Activated T-helper 17 cell treated with anti-CD3 and anti-CD28 coated beads, Interleukin-2, amount 50 U/mL, for 72 hours (primary cell): ENCODE measurements at regions not wholly inside any gene's neighbourhood (a gene's known extent, or its start where the extent isn't known, plus 50 kb on each side); places are given as distances from the start of the nearest gene placed in this dataset.

Experiments used
- ATAC-seq: fragments of 150-1000 bp; cut with Tn5 transposase; replicated peaks from 2 replicates; pipeline ENCODE4 v1.10.0; 2021; ENCODE audit warnings: mild to moderate bottlenecking, moderate library complexity
- H3K27ac Mint-ChIP-seq: one replicate; pipeline ENCODE4 v1.8.0; 2022; ENCODE audit warnings: mixed read lengths
- H3K27me3 Mint-ChIP-seq: one replicate; pipeline ENCODE4 v1.8.0; 2022; ENCODE audit warnings: mixed read lengths
- H3K36me3 Mint-ChIP-seq: one replicate; pipeline ENCODE4 v1.8.0; 2022; ENCODE audit warnings: low read depth, mild to moderate bottlenecking, mixed read lengths
- H3K4me1 Mint-ChIP-seq: one replicate; pipeline ENCODE4 v1.8.0; 2022; ENCODE audit warnings: mixed read lengths
- H3K4me3 Mint-ChIP-seq: one replicate; pipeline ENCODE4 v1.8.0; 2022; ENCODE audit warnings: mild to moderate bottlenecking, mixed read lengths
- H3K9me3 Mint-ChIP-seq: one replicate; pipeline ENCODE4 v1.8.0; 2022; ENCODE audit warnings: mixed read lengths

- Mint-ChIP-seq H3K9me3 (no peaks in the 10 kb centered on the region), H3K4me1 (no peaks in the 10 kb centered on the region), H3K27me3 (no peaks in the 10 kb centered on the region), H3K27ac (no peak overlapping the region), H3K4me3 (no peak overlapping the region), H3K36me3 (no peaks in the 10 kb centered on the region)
- no peak for ATAC-seq
Measured at GRCh38 chr4:11801466-11802446, 373.1 kb upstream of the HS3ST1 start.

DNA sequence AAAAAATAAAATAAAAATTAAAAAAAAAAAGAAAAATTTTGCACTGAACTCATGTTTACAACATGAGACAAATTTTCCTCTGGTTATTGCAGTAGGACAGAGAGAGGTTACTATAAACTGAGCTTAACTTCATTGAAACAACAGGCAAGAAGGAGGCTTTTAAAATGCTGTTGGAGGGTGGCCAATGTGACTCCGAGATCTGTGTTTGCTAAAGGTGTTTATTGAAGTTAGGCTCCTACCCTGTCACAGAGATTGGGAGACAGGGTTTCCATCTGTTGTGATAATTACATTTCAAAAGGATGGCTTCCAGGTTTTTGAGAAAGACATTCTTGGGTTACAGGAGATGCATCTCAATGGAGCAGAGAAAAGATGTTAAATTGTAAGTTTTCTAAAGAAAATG lies 370.5 kb upstream of the HS3ST1 start:
- no peaks in the 10 kb centered on the region for H3K9me3 Mint-ChIP-seq
- no peak overlapping the region for H3K4me3 Mint-ChIP-seq
- H3K4me1 Mint-ChIP-seq = no peaks in the 10 kb centered on the region
- ATAC-seq = no peak
- H3K27ac Mint-ChIP-seq = no peak overlapping the region
- no peaks in the 10 kb centered on the region for H3K36me3 Mint-ChIP-seq
- no peaks in the 10 kb centered on the region for H3K27me3 Mint-ChIP-seq

GRCh38 chr4:11791797-11792196 lies 363.1 kb upstream of the HS3ST1 start:
- Mint-ChIP-seq H3K27me3 (peaks cover 4% of the 10 kb centered on the region), H3K9me3 (peaks cover 9% of the 10 kb centered on the region), H3K4me3 (no peak overlapping the region), H3K36me3 (no peaks in the 10 kb centered on the region), H3K27ac (no peak overlapping the region), H3K4me1 (no peaks in the 10 kb centered on the region)
- no peak for ATAC-seq

- no peak overlapping the region for H3K27ac Mint-ChIP-seq
- H3K27me3 Mint-ChIP-seq = peaks cover 4% of the 10 kb centered on the region
- H3K4me3 Mint-ChIP-seq = no peak overlapping the region
- peaks cover 9% of the 10 kb centered on the region for H3K9me3 Mint-ChIP-seq
- no peak for ATAC-seq
- H3K4me1 Mint-ChIP-seq = no peaks in the 10 kb centered on the region
- H3K36me3 Mint-ChIP-seq = no peaks in the 10 kb centered on the region
Measured at GRCh38 chr4:11790230-11790629, 361.5 kb upstream of the HS3ST1 start.

DNA sequence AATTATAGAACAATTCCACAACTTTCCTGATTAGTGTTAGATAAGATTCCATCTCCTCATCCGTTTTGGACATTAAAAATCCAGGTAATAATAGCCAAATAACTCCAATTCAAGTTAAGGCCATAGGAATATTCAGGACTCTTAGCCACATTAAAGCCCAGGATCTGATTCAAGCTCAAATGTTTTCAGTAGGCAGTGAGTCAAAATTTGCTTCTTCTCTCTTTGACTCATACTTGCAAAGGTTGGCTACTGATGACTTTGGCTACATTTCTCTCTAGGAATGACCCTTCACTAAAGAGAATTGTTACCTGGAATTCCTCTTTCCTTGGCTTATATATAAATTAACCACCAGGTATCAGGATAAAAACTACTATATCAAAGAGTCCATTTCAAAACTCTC lies 354.9 kb upstream of the HS3ST1 start:
- Mint-ChIP-seq H3K36me3 (no peaks in the 10 kb centered on the region), H3K9me3 (no peaks in the 10 kb centered on the region), H3K27me3 (peaks cover 5% of the 10 kb centered on the region), H3K4me3 (no peak overlapping the region), H3K27ac (no peak overlapping the region), H3K4me1 (no peaks in the 10 kb centered on the region)
- no peak for ATAC-seq

DNA sequence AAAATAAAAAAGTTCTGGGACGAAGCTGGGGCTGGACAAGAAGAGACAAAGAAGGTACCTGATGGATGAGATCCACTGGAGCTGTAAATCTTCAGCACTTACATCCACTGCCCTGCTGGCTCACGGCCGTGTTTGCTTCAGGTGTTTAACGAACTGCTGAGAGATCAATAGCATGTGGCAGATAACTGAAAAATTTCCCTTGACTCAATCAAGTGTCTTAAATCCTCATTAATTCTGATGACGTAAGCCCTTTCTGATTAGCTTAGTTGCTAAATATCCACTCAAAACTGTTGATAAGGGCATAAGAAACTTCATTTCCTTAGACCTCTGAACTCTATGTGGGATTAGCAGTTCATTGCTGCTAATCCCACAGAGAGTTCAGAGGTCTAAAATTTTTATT lies 354.2 kb upstream of the HS3ST1 start:
- Mint-ChIP-seq H3K27ac (no peak overlapping the region), H3K36me3 (no peaks in the 10 kb centered on the region), H3K4me1 (no peaks in the 10 kb centered on the region), H3K4me3 (no peak overlapping the region), H3K9me3 (no peaks in the 10 kb centered on the region), H3K27me3 (peaks cover 5% of the 10 kb centered on the region)
- ATAC-seq = no peak

- H3K27me3 Mint-ChIP-seq = peaks cover 5% of the 10 kb centered on the region
- H3K36me3 Mint-ChIP-seq = no peaks in the 10 kb centered on the region
- no peaks in the 10 kb centered on the region for H3K9me3 Mint-ChIP-seq
- ATAC-seq = no peak
- no peaks in the 10 kb centered on the region for H3K4me1 Mint-ChIP-seq
- no peak overlapping the region for H3K27ac Mint-ChIP-seq
- H3K4me3 Mint-ChIP-seq = no peak overlapping the region
Measured at GRCh38 chr4:11777447-11777846, 348.8 kb upstream of the HS3ST1 start.

DNA sequence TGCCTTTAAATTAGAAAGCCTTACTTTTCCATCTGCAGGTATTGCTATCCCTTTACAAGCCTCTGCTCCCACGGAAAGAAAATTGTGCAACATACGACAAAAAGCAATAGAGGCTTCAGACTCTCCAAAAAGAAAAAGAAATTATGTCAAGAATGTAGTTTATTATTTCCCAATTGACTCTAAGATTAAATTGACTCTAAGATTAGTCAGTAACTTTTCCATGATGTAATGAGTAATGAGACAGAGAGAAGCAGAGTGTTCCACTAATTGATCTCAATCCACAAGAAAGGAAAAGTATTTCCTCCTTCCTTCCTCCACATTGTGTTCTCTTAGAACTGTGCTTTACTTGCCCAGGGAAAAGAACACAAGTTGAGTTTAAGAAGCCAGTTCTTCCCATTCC lies 345.7 kb upstream of the HS3ST1 start:
- no peaks in the 10 kb centered on the region for H3K36me3 Mint-ChIP-seq
- ATAC-seq = no peak
- H3K9me3 Mint-ChIP-seq = no peaks in the 10 kb centered on the region
- no peaks in the 10 kb centered on the region for H3K4me1 Mint-ChIP-seq
- no peaks in the 10 kb centered on the region for H3K27me3 Mint-ChIP-seq
- H3K4me3 Mint-ChIP-seq = no peak overlapping the region
- H3K27ac Mint-ChIP-seq = no peak overlapping the region

GRCh38 chr4:11773798-11774197 lies 345.1 kb upstream of the HS3ST1 start:
- ATAC-seq = no peak
- H3K9me3 Mint-ChIP-seq = no peaks in the 10 kb centered on the region
- H3K4me3 Mint-ChIP-seq = no peak overlapping the region
- no peaks in the 10 kb centered on the region for H3K4me1 Mint-ChIP-seq
- no peaks in the 10 kb centered on the region for H3K36me3 Mint-ChIP-seq
- H3K27ac Mint-ChIP-seq = no peak overlapping the region
- no peaks in the 10 kb centered on the region for H3K27me3 Mint-ChIP-seq

GRCh38 chr4:11769434-11769833 lies 340.7 kb upstream of the HS3ST1 start:
- H3K9me3 Mint-ChIP-seq = no peaks in the 10 kb centered on the region
- no peaks in the 10 kb centered on the region for H3K27me3 Mint-ChIP-seq
- H3K4me1 Mint-ChIP-seq = no peaks in the 10 kb centered on the region
- no peaks in the 10 kb centered on the region for H3K36me3 Mint-ChIP-seq
- no peak overlapping the region for H3K4me3 Mint-ChIP-seq
- H3K27ac Mint-ChIP-seq = no peak overlapping the region
- ATAC-seq = no peak

DNA sequence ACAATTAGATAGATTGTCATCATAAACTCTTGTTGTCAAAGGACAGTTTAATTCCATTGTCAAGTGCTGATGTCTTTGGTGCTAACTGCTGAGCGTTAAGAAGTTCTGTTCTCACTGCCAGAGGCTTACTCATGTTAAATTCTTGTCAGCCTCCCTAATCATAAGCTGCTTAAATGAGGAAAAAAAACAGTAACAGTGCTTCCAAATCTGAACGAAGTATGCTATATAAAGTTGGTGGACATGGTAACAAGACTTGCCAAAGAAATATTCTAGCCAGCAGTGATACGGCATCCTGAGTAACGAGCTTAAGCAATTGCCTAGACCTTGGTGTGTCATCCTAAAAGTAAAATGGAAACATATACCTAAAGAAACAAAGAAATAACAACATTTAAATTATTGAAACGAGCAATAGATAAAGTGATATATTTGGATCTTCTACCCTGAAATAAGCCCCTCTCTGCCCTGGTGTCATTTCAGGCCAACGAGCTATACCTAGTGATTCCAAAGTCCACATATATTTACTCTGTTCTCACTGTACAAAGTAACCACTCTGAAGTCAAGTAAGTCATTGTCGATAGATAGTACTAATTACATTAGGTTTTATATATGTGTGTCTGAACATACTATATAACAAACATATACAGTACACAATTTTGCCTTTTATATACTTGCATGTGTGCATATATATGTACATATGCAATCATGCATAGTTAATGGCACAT lies 339.7 kb upstream of the HS3ST1 start:
- Mint-ChIP-seq H3K36me3 (no peaks in the 10 kb centered on the region), H3K4me1 (no peaks in the 10 kb centered on the region), H3K27me3 (peaks cover 3% of the 10 kb centered on the region), H3K9me3 (no peaks in the 10 kb centered on the region), H3K4me3 (no peak overlapping the region), H3K27ac (no peak overlapping the region)
- ATAC-seq = no peak

- peaks cover 3% of the 10 kb centered on the region for H3K27me3 Mint-ChIP-seq
- no peaks in the 10 kb centered on the region for H3K9me3 Mint-ChIP-seq
- no peak for ATAC-seq
- no peak overlapping the region for H3K4me3 Mint-ChIP-seq
- H3K27ac Mint-ChIP-seq = no peak overlapping the region
- no peaks in the 10 kb centered on the region for H3K36me3 Mint-ChIP-seq
- H3K4me1 Mint-ChIP-seq = no peaks in the 10 kb centered on the region
Measured at GRCh38 chr4:11765849-11766453, 337.3 kb upstream of the HS3ST1 start.

GRCh38 chr4:11748164-11748872 lies 319.6 kb upstream of the HS3ST1 start:
- Mint-ChIP-seq H3K4me3 (no peak overlapping the region), H3K4me1 (no peaks in the 10 kb centered on the region), H3K27me3 (peaks cover 3% of the 10 kb centered on the region), H3K27ac (no peak overlapping the region), H3K9me3 (peaks cover 3% of the 10 kb centered on the region), H3K36me3 (no peaks in the 10 kb centered on the region)
- ATAC-seq = no peak

DNA sequence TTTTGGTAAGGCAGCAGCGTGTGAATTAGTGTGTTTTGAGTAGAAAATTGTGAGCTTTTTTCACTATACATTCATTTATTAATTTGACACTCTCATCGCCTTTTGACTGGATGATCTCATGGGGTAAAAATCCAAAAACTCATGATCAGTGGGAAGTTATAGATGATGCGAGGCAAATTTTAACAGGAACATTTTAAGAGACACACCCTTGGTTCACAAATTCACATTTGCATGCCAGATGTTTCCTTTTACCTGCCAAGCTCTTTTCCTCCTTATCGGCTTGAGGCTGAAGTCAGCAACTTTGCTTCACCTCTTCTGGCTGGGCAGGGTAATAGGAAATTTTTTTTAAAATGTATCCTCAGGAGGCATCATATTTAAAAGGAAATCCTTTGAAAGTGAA lies 318.0 kb upstream of the HS3ST1 start:
- no peaks in the 10 kb centered on the region for H3K4me1 Mint-ChIP-seq
- H3K36me3 Mint-ChIP-seq = no peaks in the 10 kb centered on the region
- H3K4me3 Mint-ChIP-seq = no peak overlapping the region
- H3K27me3 Mint-ChIP-seq = no peaks in the 10 kb centered on the region
- H3K9me3 Mint-ChIP-seq = peaks cover 3% of the 10 kb centered on the region
- ATAC-seq = no peak
- no peak overlapping the region for H3K27ac Mint-ChIP-seq
